CD4-positive, CD25-positive, alpha-beta regulatory T cell (primary cell): ENCODE measurements at regions not wholly inside any gene's neighbourhood (a gene's known extent, or its start where the extent isn't known, plus 50 kb on each side); places are given as distances from the start of the nearest gene placed in this dataset.

Experiments used
- ATAC-seq, 2 donors: fragments of 150-1000 bp; cut with Tn5 transposase; one replicate each; pipeline ENCODE4 v1.10.0; 2021; ENCODE audit warnings: low read depth in 2 of 2, moderate number of reproducible peaks in 2 of 2, moderate library complexity in 1 of 2
- DNase-seq, 3 donors: peaks; one replicate each; pipeline versions ENCODE4 v3.0.0 to v3.0.0-alpha.2; 2012 to 2022; ENCODE audit warnings: mixed read lengths in 1 of 3
- H3K27ac ChIP-seq: one replicate; pipeline ENCODE4 v1.7.0; 2013; ENCODE audit warnings: mild to moderate bottlenecking, low read length; ENCODE audit not compliant: insufficient read depth, poor library complexity, severe bottlenecking
- H3K27me3 ChIP-seq: one replicate; pipeline ENCODE4 v1.7.0; 2013; ENCODE audit warnings: low read length; ENCODE audit not compliant: control insufficient read depth, insufficient read depth
- H3K36me3 ChIP-seq: one replicate; pipeline ENCODE4 v1.7.0; 2013; ENCODE audit warnings: mild to moderate bottlenecking, low read length, moderate library complexity; ENCODE audit not compliant: control insufficient read depth, insufficient read depth
- H3K4me1 ChIP-seq: 2 replicates; pipeline ENCODE4 v1.7.0; 2013; ENCODE audit warnings: mild to moderate bottlenecking, low read length; ENCODE audit not compliant: insufficient read depth, control insufficient read depth, poor library complexity, severe bottlenecking
- H3K4me3 ChIP-seq: one replicate; pipeline ENCODE4 v1.7.0; 2013; ENCODE audit warnings: low read depth, mild to moderate bottlenecking, low read length, moderate library complexity
- H3K9me3 ChIP-seq, 2 experiments: 1 replicate in 1 of 2; 2 replicates in 1 of 2; pipeline ENCODE4 v1.7.0; 2013; ENCODE audit warnings: low read length in 2 of 2, mild to moderate bottlenecking in 1 of 2, moderate library complexity in 1 of 2; ENCODE audit not compliant: control insufficient read depth in 2 of 2
- H3K27ac Mint-ChIP-seq, 3 donors: one replicate each; pipeline ENCODE4 v1.8.0; 2020 to 2022; ENCODE audit warnings: mild to moderate bottlenecking in 3 of 3, mixed read lengths in 3 of 3, moderate library complexity in 2 of 3
- H3K27me3 Mint-ChIP-seq: one replicate; pipeline ENCODE4 v1.8.0; 2022; ENCODE audit warnings: mild to moderate bottlenecking, mixed read lengths
- H3K36me3 Mint-ChIP-seq: one replicate; pipeline ENCODE4 v1.8.0; 2020; ENCODE audit warnings: mixed read lengths
- H3K4me1 Mint-ChIP-seq, 4 donors: one replicate each; pipeline ENCODE4 v1.8.0; 2020 to 2022; ENCODE audit warnings: mixed read lengths in 4 of 4, mild to moderate bottlenecking in 1 of 4
- H3K4me3 Mint-ChIP-seq, 4 donors: one replicate each; pipeline ENCODE4 v1.8.0; 2020 to 2022; ENCODE audit warnings: mild to moderate bottlenecking in 4 of 4, mixed read lengths in 4 of 4, moderate library complexity in 3 of 4
- H3K9me3 Mint-ChIP-seq, 7 donors: one replicate each; pipeline ENCODE4 v1.8.0; 2020 to 2022; ENCODE audit warnings: mixed read lengths in 7 of 7, mild to moderate bottlenecking in 3 of 7, moderate library complexity in 2 of 7

DNA sequence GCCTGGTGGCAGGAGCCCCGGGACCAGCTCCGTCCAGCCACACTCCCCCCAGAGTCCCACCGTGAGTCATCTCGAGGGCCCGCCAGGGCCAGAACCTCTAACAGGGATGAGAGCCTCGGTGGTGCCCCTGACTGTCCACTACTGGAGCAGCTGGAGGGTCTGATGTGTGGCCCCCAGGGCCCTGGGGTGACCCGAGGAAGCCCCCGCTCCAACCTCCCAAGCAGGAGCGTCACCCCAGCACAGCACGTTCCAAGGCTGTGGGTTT lies 135.9 kb upstream of the NKX1-1 start:
- H3K27ac Mint-ChIP-seq: peak overlapping the region in 2 of 3 donors; percentile 74 to 76
- H3K9me3 Mint-ChIP-seq: no peaks in the 10 kb centered on the region

DNA sequence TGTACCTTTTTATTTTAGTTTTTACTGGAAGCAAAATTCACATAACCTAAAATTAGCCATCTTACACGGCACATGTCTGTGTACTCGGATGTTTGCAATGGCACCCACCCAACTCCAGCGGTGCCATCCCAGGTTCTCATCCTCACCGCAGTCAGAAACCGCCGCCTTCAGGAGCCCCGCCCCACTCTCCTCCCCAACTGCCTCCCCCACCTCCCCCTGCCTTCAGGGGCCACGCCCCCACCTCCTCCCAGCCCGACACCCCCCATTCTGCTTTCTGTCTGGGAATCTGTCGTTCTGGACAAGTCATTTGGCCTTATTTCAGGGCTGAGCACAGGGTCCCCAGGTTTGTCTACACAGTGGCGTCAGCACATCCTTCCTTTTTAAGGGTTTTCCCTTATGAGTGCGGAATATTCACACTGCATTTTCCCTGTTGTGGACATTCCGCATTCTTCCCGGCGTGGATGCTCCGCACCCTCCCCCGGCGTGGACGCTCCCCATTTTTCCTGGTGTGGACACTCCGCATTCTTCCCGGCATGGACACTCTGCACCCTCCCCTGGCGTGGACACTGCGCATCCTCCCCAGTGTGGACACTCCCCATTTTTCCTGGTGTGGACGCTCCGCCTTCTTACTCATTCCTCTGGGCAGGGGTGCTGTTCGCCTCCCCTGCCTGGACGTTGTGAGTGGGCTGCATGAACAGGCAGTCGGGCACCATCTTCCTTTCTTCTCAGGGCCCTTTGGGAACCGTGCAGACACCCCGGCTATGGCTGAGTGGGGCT lies 135.4 kb upstream of the NKX1-1 start:
- DNase-seq (no peak), ATAC-seq (no peak)
- Mint-ChIP-seq H3K4me3 (no peak overlapping the region), H3K9me3 (no peaks in the 10 kb centered on the region), H3K36me3 (no peaks in the 10 kb centered on the region), H3K27me3 (no peaks in the 10 kb centered on the region), H3K27ac (peak overlapping the region in 1 of 3 donors; percentile 76), H3K4me1 (peaks cover 0 to 21% (median 3%) of the 10 kb centered on the region in 4 donors)
- Histone ChIP-seq H3K27me3 (no peaks in the 10 kb centered on the region), H3K27ac (no peak overlapping the region), H3K4me1 (peaks cover 20% of the 10 kb centered on the region), H3K36me3 (no peaks in the 10 kb centered on the region), H3K4me3 (no peak overlapping the region), H3K9me3 (no peaks in the 10 kb centered on the region)

More for the DNA sequence above, 135.9 kb upstream of the NKX1-1 start:
- H3K4me3 Mint-ChIP-seq: no peak overlapping the region
- no peak for ATAC-seq
- peaks cover under 1% of the 10 kb centered on the region for H3K36me3 Mint-ChIP-seq
- peaks cover 0 to 23% (median 4%) of the 10 kb centered on the region in 4 donors for H3K4me1 Mint-ChIP-seq
- no peak for DNase-seq
- no peaks in the 10 kb centered on the region for H3K9me3 ChIP-seq
- no peak overlapping the region for H3K27ac ChIP-seq
- H3K27me3 Mint-ChIP-seq: no peaks in the 10 kb centered on the region
- peaks cover 23% of the 10 kb centered on the region for H3K4me1 ChIP-seq
- H3K4me3 ChIP-seq: no peak overlapping the region
- no peaks in the 10 kb centered on the region for H3K27me3 ChIP-seq
- H3K36me3 ChIP-seq: no peaks in the 10 kb centered on the region

DNA sequence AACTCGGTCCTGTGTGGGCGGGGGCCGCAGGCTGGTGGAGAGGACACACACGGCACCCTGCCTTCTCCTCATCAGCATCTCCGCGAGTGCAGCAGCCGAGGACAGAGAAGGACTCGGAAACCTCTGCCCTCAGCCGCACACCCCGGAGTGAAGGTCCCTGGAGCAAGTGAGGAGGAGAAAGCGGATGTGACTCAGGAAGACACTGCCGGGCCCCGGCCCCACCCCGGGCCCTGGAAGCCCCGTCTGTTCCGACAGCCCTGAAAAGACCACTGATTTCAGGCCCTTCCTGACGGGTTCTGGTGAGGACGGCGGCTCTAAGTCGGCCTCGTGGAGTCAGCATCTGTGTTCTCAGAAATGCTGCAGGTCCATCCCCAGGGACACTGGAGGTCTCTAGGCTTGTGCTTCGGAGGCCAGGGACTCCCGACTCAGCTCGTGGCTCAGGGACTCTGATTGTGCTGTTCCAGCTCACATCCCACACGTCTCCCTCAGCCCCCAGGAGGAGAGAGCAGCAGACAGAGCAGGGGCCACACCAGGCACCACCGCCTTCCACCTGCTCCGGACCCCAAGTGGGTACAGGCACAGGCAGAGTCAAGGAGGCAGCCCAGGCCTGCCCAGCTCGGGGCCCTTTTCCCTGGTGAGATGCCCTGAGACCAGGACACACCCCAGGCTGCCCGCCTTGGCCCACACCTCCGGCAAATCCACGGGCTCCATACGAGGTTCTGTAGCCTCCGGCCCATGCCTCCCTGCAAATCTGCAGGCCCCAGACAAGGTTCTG lies 134.5 kb upstream of the NKX1-1 start:
- no peaks in the 10 kb centered on the region for H3K9me3 ChIP-seq
- Mint-ChIP-seq H3K27ac (peak overlapping the region in 1 of 3 donors; percentile 31), H3K4me3 (no peak overlapping the region), H3K36me3 (no peaks in the 10 kb centered on the region), H3K9me3 (no peaks in the 10 kb centered on the region), H3K27me3 (no peaks in the 10 kb centered on the region), H3K4me1 (peaks cover 0 to 21% (median 3%) of the 10 kb centered on the region in 4 donors)
- no peak overlapping the region for H3K4me3 ChIP-seq
- peaks cover 20% of the 10 kb centered on the region for H3K4me1 ChIP-seq
- no peak overlapping the region for H3K27ac ChIP-seq
- no peaks in the 10 kb centered on the region for H3K36me3 ChIP-seq
- H3K27me3 ChIP-seq: no peaks in the 10 kb centered on the region
- DNase-seq (no peak), ATAC-seq (no peak)

DNA sequence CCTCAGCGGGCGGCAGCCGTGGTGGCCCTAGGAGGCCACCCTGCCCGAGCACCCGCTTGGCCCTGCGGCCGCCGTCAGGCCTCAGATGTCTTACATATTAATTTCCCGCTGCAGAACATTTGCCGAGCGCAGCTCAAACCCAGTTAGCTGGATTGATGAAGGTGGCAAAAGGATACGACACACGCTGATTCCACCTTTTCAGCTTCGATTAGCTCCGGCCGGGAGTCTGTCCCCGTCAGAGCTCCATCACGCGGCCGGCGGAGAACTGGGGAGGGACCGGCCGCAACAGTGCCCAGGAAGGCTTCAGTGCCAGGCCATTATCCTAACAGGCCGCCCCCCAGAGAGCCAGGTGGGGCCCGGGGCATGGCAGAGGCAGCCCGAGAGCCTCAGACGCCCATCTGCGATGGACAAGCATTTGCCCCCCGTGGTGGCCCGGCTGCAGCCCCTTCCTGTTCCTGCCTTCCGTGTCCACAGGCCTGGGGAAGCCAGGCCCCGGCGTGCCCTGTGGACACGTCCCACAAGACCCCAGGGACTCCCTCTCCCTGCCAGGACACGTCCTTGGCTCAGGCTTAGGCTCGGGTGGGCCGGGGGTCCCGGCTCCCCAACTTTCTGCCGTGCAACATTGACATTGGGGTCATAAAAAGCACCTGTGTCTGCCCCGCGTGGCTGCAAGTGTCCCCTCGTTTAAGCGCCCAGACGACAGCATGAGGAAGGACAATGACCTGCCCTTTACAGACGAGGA lies 133.8 kb upstream of the NKX1-1 start:
- Mint-ChIP-seq H3K9me3 (no peaks in the 10 kb centered on the region), H3K4me3 (no peak overlapping the region), H3K4me1 (peaks cover 0 to 20% (median 3%) of the 10 kb centered on the region in 4 donors), H3K36me3 (no peaks in the 10 kb centered on the region), H3K27ac (no peak overlapping the region), H3K27me3 (no peaks in the 10 kb centered on the region)
- Histone ChIP-seq H3K27ac (no peak overlapping the region), H3K4me1 (peaks cover 18% of the 10 kb centered on the region), H3K36me3 (no peaks in the 10 kb centered on the region), H3K9me3 (no peaks in the 10 kb centered on the region), H3K4me3 (no peak overlapping the region), H3K27me3 (no peaks in the 10 kb centered on the region)
- no peak for DNase-seq
- ATAC-seq: no peak

DNA sequence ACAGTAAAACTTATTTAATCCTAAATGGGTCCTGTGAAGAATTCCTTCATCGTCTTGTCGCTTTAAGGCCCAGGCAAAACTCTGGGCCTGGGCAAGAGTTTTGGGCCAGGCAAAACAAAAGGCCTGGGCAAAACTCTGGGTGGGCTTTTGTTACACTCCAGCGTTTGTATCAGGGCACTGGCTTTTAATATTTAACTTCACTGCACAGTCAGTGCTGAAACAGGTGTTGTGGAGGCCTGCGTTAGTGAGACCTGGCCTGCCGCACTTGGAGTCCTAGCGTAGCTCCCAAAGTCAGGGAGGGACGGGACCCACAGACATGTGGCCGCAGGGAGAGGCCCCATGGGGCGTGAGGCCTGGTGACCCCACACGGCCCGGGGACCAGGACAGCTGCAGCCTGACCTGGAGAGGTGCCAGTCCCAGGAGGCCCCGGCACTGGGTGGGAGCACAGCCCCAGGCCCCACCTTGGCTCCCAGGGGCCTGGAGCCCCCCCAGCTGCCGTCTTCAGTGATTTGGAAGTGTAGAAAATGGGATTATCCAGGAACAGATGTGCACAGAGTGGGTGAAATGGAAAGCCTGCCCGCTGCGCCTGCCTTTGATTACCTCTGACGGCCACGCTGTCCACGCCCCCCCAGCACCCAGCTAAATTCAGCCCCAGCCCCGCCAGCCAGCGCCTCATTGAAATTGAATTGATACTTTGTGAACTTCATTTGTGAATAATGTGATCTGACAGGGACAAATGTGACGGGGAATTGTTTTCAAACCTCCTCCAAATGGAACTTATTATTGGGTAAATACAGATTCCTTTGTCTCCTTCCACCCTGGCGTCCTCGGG lies 132.9 kb upstream of the NKX1-1 start:
- no peak overlapping the region for H3K27ac Mint-ChIP-seq
- DNase-seq: no peak

DNA sequence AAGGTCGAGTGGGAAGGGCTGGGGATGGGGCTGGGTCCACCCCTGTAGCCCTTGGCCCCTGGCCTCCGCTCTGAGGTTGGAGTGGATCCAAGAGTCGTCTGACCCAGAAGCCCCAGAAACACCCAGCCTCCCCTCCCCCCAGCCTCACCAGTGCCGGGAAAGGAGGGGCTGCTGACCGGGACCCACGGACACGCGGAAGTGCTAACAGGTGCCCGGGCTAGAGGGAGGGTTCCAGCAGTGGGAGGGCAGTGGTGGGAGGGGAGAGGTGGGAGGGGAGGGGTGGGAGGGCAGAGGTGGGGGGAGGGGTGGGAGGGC lies 131.8 kb upstream of the NKX1-1 start:
- DNase-seq (no peak), ATAC-seq (no peak)
- H3K9me3 Mint-ChIP-seq: no peaks in the 10 kb centered on the region
- Histone ChIP-seq H3K27me3 (no peaks in the 10 kb centered on the region), H3K9me3 (no peaks in the 10 kb centered on the region), H3K36me3 (no peaks in the 10 kb centered on the region), H3K4me1 (no peaks in the 10 kb centered on the region), H3K27ac (no peak overlapping the region), H3K4me3 (no peak overlapping the region)
- no peak overlapping the region for H3K4me3 Mint-ChIP-seq
- H3K27ac Mint-ChIP-seq: no peak overlapping the region
- peaks cover 5% of the 10 kb centered on the region for H3K27me3 Mint-ChIP-seq
- no peaks in the 10 kb centered on the region for H3K36me3 Mint-ChIP-seq
- peaks cover 0 to 8% (median 0%) of the 10 kb centered on the region in 4 donors for H3K4me1 Mint-ChIP-seq

More for the DNA sequence above, 132.9 kb upstream of the NKX1-1 start:
- H3K9me3 ChIP-seq: no peaks in the 10 kb centered on the region
- H3K36me3 Mint-ChIP-seq: no peaks in the 10 kb centered on the region
- no peaks in the 10 kb centered on the region for H3K27me3 Mint-ChIP-seq
- H3K4me3 ChIP-seq: no peak overlapping the region
- no peaks in the 10 kb centered on the region for H3K36me3 ChIP-seq
- H3K9me3 Mint-ChIP-seq: no peaks in the 10 kb centered on the region
- H3K27me3 ChIP-seq: no peaks in the 10 kb centered on the region
- ATAC-seq: no peak
- H3K4me3 Mint-ChIP-seq: no peak overlapping the region
- H3K4me1 Mint-ChIP-seq: peaks cover 0 to 12% (median 0%) of the 10 kb centered on the region in 4 donors
- no peak overlapping the region for H3K27ac ChIP-seq
- peaks cover 10% of the 10 kb centered on the region for H3K4me1 ChIP-seq

DNA sequence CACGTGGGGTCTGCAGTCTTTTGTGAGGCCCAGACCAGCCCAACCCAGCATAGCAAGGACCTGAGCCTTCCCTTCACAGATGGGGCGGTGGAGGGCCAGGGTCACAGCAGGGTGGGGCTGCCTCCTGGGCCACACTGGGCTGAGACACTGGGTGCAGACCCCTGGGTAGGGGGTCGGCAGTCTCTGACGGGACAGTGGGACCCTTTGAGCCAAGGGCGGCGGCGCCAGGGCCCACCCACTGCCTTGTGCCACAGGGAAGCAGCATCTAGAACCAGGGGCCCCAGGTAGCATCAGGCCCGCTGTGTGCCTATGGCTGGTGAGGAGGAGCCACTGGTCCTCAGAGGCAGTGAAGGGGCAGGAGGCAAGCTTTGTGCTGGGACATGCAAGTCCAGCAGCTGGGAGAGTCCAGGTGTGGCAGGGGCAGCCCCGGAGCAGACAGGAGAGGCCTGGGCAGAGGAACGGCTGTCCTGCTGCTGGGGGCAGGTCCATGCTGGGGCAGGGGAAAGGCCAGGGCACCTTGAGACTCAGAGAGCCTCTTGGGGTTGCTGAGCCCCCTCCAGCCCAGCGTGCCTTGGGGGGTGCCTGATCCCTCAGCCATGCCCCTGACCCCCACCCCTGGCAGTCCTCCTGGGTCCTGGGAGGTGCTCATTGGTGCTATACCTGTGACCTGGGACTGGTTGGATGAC lies 131.3 kb upstream of the NKX1-1 start:
- no peak for ATAC-seq
- H3K27me3 ChIP-seq: no peaks in the 10 kb centered on the region
- H3K27ac ChIP-seq: no peak overlapping the region
- no peaks in the 10 kb centered on the region for H3K9me3 ChIP-seq
- no peaks in the 10 kb centered on the region for H3K36me3 ChIP-seq
- no peaks in the 10 kb centered on the region for H3K4me1 ChIP-seq
- H3K27me3 Mint-ChIP-seq: peaks cover 5% of the 10 kb centered on the region
- no peak for DNase-seq
- peaks cover 0 to 7% (median 0%) of the 10 kb centered on the region in 4 donors for H3K4me1 Mint-ChIP-seq
- H3K27ac Mint-ChIP-seq: no peak overlapping the region
- H3K36me3 Mint-ChIP-seq: no peaks in the 10 kb centered on the region
- H3K9me3 Mint-ChIP-seq: no peaks in the 10 kb centered on the region
- H3K4me3 Mint-ChIP-seq: no peak overlapping the region
- H3K4me3 ChIP-seq: no peak overlapping the region
